Nephron (organoid): ENCODE measurements at regions not wholly inside any gene's neighbourhood (a gene's known extent, or its start where the extent isn't known, plus 50 kb on each side); places are given as distances from the start of the nearest gene placed in this dataset.

Experiments used
- H3K27ac Mint-ChIP-seq, 3 experiments: 2 replicates each; pipeline ENCODE4 v1.8.0; 2020; ENCODE audit warnings: mixed read lengths in 3 of 3, mild to moderate bottlenecking in 2 of 3, moderate library complexity in 1 of 3
- H3K27me3 Mint-ChIP-seq: 2 replicates; pipeline ENCODE4 v1.8.0; 2021; ENCODE audit warnings: low read depth, mild to moderate bottlenecking, moderate library complexity, mixed read lengths
- H3K36me3 Mint-ChIP-seq: 2 replicates; pipeline ENCODE4 v1.8.0; 2020; ENCODE audit warnings: low read depth, mixed read lengths
- H3K4me1 Mint-ChIP-seq: 2 replicates; pipeline ENCODE4 v1.8.0; 2020; ENCODE audit warnings: mixed read lengths
- H3K4me3 Mint-ChIP-seq, 3 experiments: 2 replicates each; pipeline ENCODE4 v1.8.0; 2020; ENCODE audit warnings: mild to moderate bottlenecking in 3 of 3, mixed read lengths in 3 of 3, moderate library complexity in 2 of 3
- H3K9me3 Mint-ChIP-seq: 2 replicates; pipeline ENCODE4 v1.8.0; 2020; ENCODE audit warnings: mixed read lengths
- CTCF ChIP-seq, 3 experiments: fragments of 200-600 bp; sonication (generic); IDR thresholded peaks; one replicate each; pipeline ENCODE4 v1.5.0; 2021; ENCODE audit warnings: antibody characterized with exemption in 3 of 3; ENCODE audit not compliant: unreplicated experiment in 3 of 3

- H3K27ac Mint-ChIP-seq: no peak overlapping the region
- H3K36me3 Mint-ChIP-seq: no peaks in the 10 kb centered on the region
- no peaks in the 10 kb centered on the region for H3K27me3 Mint-ChIP-seq
- H3K4me3 Mint-ChIP-seq: no peak overlapping the region
- no peak for TF ChIP-seq CTCF (IDR thresholded peaks at IDR 0.05; ENCODE audit: unreplicated experiment in 3 of 3)
- no peaks in the 10 kb centered on the region for H3K9me3 Mint-ChIP-seq
- H3K4me1 Mint-ChIP-seq: no peaks in the 10 kb centered on the region
Measured at GRCh38 chr5:155989879-155990278, 337.1 kb upstream of the SGCD start.

GRCh38 chr5:155996123-155996522 is 330.8 kb upstream of the SGCD start:
- no peak overlapping the region for H3K27ac Mint-ChIP-seq
- no peaks in the 10 kb centered on the region for H3K27me3 Mint-ChIP-seq
- H3K9me3 Mint-ChIP-seq: no peaks in the 10 kb centered on the region
- TF ChIP-seq CTCF (IDR thresholded peaks at IDR 0.05; ENCODE audit: unreplicated experiment in 3 of 3): no peak
- H3K4me3 Mint-ChIP-seq: no peak overlapping the region
- no peaks in the 10 kb centered on the region for H3K36me3 Mint-ChIP-seq
- H3K4me1 Mint-ChIP-seq: no peaks in the 10 kb centered on the region

- Mint-ChIP-seq H3K4me3 (no peak overlapping the region), H3K4me1 (no peaks in the 10 kb centered on the region), H3K27me3 (no peaks in the 10 kb centered on the region), H3K27ac (no peak overlapping the region), H3K9me3 (no peaks in the 10 kb centered on the region), H3K36me3 (no peaks in the 10 kb centered on the region)
- no peak for TF ChIP-seq CTCF (IDR thresholded peaks at IDR 0.05; ENCODE audit: unreplicated experiment in 3 of 3)
Measured at GRCh38 chr5:155998257-155998656, 328.7 kb upstream of the SGCD start.

- Mint-ChIP-seq H3K9me3 (no peaks in the 10 kb centered on the region), H3K4me1 (no peaks in the 10 kb centered on the region), H3K27ac (no peak overlapping the region)
Measured at GRCh38 chr5:156000115-156000514, 326.8 kb upstream of the SGCD start.

GRCh38 chr5:156004754-156005153 is 322.2 kb upstream of the SGCD start:
- Mint-ChIP-seq H3K36me3 (no peaks in the 10 kb centered on the region), H3K27ac (no peak overlapping the region), H3K27me3 (no peaks in the 10 kb centered on the region), H3K4me3 (no peak overlapping the region), H3K4me1 (peaks cover 8% of the 10 kb centered on the region), H3K9me3 (peaks cover 4% of the 10 kb centered on the region)
- TF ChIP-seq CTCF (IDR thresholded peaks at IDR 0.05; ENCODE audit: unreplicated experiment in 3 of 3): no peak

More at GRCh38 chr5:156000115-156000514, 326.8 kb upstream of the SGCD start:
- Mint-ChIP-seq H3K36me3 (no peaks in the 10 kb centered on the region), H3K27me3 (no peaks in the 10 kb centered on the region), H3K4me3 (no peak overlapping the region)
- no peak for TF ChIP-seq CTCF (IDR thresholded peaks at IDR 0.05; ENCODE audit: unreplicated experiment in 3 of 3)

- peaks cover 8% of the 10 kb centered on the region for H3K4me1 Mint-ChIP-seq
- no peak overlapping the region for H3K4me3 Mint-ChIP-seq
- H3K27me3 Mint-ChIP-seq: no peaks in the 10 kb centered on the region
- no peaks in the 10 kb centered on the region for H3K36me3 Mint-ChIP-seq
- TF ChIP-seq CTCF (IDR thresholded peaks at IDR 0.05; ENCODE audit: unreplicated experiment in 3 of 3): no peak
- H3K9me3 Mint-ChIP-seq: peaks cover 4% of the 10 kb centered on the region
- no peak overlapping the region for H3K27ac Mint-ChIP-seq
Measured at GRCh38 chr5:156006026-156006647, 320.8 kb upstream of the SGCD start.
